Right lobe of liver (tissue), 4 donors: ENCODE measurements at regions not wholly inside any gene's neighbourhood (a gene's known extent, or its start where the extent isn't known, plus 50 kb on each side); places are given as distances from the start of the nearest gene placed in this dataset.

Experiments used
- POLR2A ChIP-seq: fragments of 450-650 bp; IDR thresholded peaks from one replicate; pipeline ENCODE4 v1.6.1; 2017; ENCODE audit warnings: antibody characterized with exemption, mild to moderate bottlenecking
- TF ChIP-seq, protein P1 (sequence below), 4 donors: fragments of 200-600 bp in 3 of 4; fragments of 450-650 bp in 1 of 4; IDR thresholded peaks; one replicate each; pipeline versions ENCODE4 v1.5.1 to v1.8.0; 2016 to 2022; ENCODE audit warnings: antibody characterized with exemption in 4 of 4, mild to moderate bottlenecking in 2 of 4
- donor health status: DM: no; HTN: no; CAD: no.
- donor health status: DM: no; HTN: no; CAD: no.
- donor health status: DM: no; HTN: yes; CAD: no.

DNA sequence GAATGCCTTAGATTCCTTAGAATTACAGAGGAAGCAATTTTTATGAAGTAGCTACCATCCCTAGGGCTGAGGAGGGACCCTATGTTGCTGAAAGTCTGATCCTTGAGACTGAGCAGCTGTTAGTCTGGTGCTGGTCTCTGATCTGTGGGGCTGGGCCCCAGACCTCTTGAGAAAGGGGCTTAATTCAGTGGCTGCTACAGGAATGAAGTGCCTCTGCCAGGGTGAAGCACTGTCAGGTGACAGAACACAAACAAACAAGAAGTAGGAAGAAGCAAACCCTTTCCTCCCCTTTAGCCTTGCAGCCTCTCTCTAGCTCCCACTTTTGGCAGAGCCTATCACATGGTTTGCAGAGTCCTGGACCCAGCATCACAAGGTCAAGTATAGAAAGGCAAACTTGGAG, 64.0 kb upstream of the STC2 start:
- TF ChIP-seq, protein P1, sequence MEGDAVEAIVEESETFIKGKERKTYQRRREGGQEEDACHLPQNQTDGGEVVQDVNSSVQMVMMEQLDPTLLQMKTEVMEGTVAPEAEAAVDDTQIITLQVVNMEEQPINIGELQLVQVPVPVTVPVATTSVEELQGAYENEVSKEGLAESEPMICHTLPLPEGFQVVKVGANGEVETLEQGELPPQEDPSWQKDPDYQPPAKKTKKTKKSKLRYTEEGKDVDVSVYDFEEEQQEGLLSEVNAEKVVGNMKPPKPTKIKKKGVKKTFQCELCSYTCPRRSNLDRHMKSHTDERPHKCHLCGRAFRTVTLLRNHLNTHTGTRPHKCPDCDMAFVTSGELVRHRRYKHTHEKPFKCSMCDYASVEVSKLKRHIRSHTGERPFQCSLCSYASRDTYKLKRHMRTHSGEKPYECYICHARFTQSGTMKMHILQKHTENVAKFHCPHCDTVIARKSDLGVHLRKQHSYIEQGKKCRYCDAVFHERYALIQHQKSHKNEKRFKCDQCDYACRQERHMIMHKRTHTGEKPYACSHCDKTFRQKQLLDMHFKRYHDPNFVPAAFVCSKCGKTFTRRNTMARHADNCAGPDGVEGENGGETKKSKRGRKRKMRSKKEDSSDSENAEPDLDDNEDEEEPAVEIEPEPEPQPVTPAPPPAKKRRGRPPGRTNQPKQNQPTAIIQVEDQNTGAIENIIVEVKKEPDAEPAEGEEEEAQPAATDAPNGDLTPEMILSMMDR (IDR thresholded peaks at IDR 0.05): no peak
- TF ChIP-seq POLR2A: no peak
